OCI-LY7 (cell line): ENCODE measurements at regions not wholly inside any gene's neighbourhood (a gene's known extent, or its start where the extent isn't known, plus 50 kb on each side); places are given as distances from the start of the nearest gene placed in this dataset.

ENCODE experiments used
- BruUV-seq: library from RNA; stranded (reverse); fragments of 400-500 nt; replicated peaks from 2 replicates; lab custom pipeline; 2021; lab: Mats Ljungman, UMichigan
- CTCF ChIA-PET: fragments of 300-600 bp; sonication (Branson Sonifier 250); formaldehyde crosslinking; loops from one replicate; lab custom pipeline; 2022; ENCODE audit warnings: antibody characterized with exemption; ENCODE audit not compliant: unreplicated experiment; lab: Charles Lee
- POLR2A ChIA-PET: fragments of 300-600 bp; sonication (Branson Sonifier 250); formaldehyde crosslinking; loops from one replicate; lab custom pipeline; 2022; ENCODE audit warnings: antibody characterized with exemption; lab: Charles Lee
- DNase-seq: peaks from one replicate; pipeline ENCODE4 v3.0.0-alpha.2; 2015; ENCODE audit warnings: low spot score
- H2AFZ ChIP-seq: fragments of 200-600 bp; sonication (generic), shearing (Covaris generic); 2 replicates; pipeline ENCODE4 v1.6.1; 2014; ENCODE audit warnings: mild to moderate bottlenecking, antibody characterized with exemption, low read length, moderate library complexity
- H3K27ac ChIP-seq: fragments of 200-600 bp; sonication (generic); 2 replicates; pipeline ENCODE4 v1.5.1; 2014; ENCODE audit warnings: mixed run types, low read depth, mild to moderate bottlenecking, moderate library complexity, low read length, inconsistent platforms; ENCODE audit not compliant: poor library complexity, severe bottlenecking
- H3K36me3 ChIP-seq: fragments of 200-600 bp; sonication (generic); 2 replicates; pipeline ENCODE4 v1.6.1; 2014; ENCODE audit warnings: mild to moderate bottlenecking, antibody characterized with exemption, low read length, moderate library complexity, mixed read lengths; ENCODE audit not compliant: insufficient read depth
- H3K4me1 ChIP-seq: fragments of 200-600 bp; sonication (generic); 2 replicates; pipeline ENCODE4 v1.5.1; 2014; ENCODE audit warnings: mild to moderate bottlenecking, low read length; ENCODE audit not compliant: insufficient read depth, poor library complexity, severe bottlenecking
- H3K4me2 ChIP-seq: fragments of 200-600 bp; sonication (generic); 2 replicates; pipeline ENCODE4 v1.6.1; 2014; ENCODE audit warnings: mild to moderate bottlenecking, low read length
- H3K4me3 ChIP-seq: fragments of 200-600 bp; sonication (generic); 2 replicates; pipeline ENCODE4 v1.5.1; 2014; ENCODE audit warnings: mild to moderate bottlenecking, low read depth, low read length; ENCODE audit not compliant: poor library complexity, severe bottlenecking
- H3K79me2 ChIP-seq: fragments of 200-600 bp; sonication (generic); 2 replicates; pipeline ENCODE4 v1.6.1; 2016; ENCODE audit warnings: low read depth, mild to moderate bottlenecking, low read length, moderate library complexity, mixed read lengths; ENCODE audit not compliant: insufficient read depth
- H3K9me2 ChIP-seq: fragments of 200-600 bp; sonication (generic); 2 replicates; pipeline ENCODE4 v1.6.1; 2016; ENCODE audit warnings: mild to moderate bottlenecking, low read length, mixed read lengths; ENCODE audit not compliant: insufficient read depth
- H3K9me3 ChIP-seq: fragments of 200-600 bp; sonication (generic); 2 replicates; pipeline ENCODE4 v1.6.1; 2014; ENCODE audit warnings: mild to moderate bottlenecking, mixed run types, low read length, mixed read lengths
- H4K20me1 ChIP-seq: fragments of 200-600 bp; sonication (generic); 2 replicates; pipeline ENCODE4 v1.6.1; 2014; ENCODE audit warnings: mild to moderate bottlenecking, antibody characterized with exemption, low read length, moderate library complexity, mixed read lengths; ENCODE audit not compliant: insufficient read depth
- CTCF ChIP-seq: fragments of 200-600 bp; sonication (generic); conservative IDR thresholded peaks from 2 replicates; pipeline ENCODE4 v1.5.1; 2014; ENCODE audit warnings: mild to moderate bottlenecking, antibody characterized with exemption, low read length, moderate library complexity, mixed read lengths
- EZH2phosphoT487 ChIP-seq: fragments of 200-600 bp; sonication (generic); IDR thresholded peaks from 2 replicates; pipeline ENCODE4 v1.6.1; 2018; ENCODE audit warnings: low read depth, borderline replicate concordance, mild to moderate bottlenecking, mixed run types, antibody characterized with exemption, low read length, moderate library complexity, mixed read lengths
- intact Hi-C: fragments of 100-400 bp; cut with micrococcal nuclease; formaldehyde crosslinking; loops from one replicate; pipeline ENCODE4 v1.10.0; 2022; ENCODE audit not compliant: unreplicated experiment

GRCh38 chr13:53601113-53601512 is 572.5 kb downstream of the OLFM4 start:
- TF ChIP-seq CTCF (no peak), EZH2phosphoT487 (no peak)
- H3K36me3 ChIP-seq, result no peaks in the 10 kb centered on the region
- H3K4me1 ChIP-seq, result no peaks in the 10 kb centered on the region
- H2AFZ ChIP-seq, result no peak overlapping the region
- H3K9me2 ChIP-seq, result no peaks in the 10 kb centered on the region
- no TSS peak for BruUV-seq
- no peak overlapping the region for H3K4me3 ChIP-seq
- intact Hi-C loops, result no loop called here
- CTCF ChIA-PET, result no interaction called here
- POLR2A ChIA-PET, result no interaction called here
- no peak overlapping the region for H3K4me2 ChIP-seq
- no peaks in the 10 kb centered on the region for H3K9me3 ChIP-seq
- no peaks in the 10 kb centered on the region for H3K79me2 ChIP-seq
- H3K27ac ChIP-seq, result no peak overlapping the region
- H4K20me1 ChIP-seq, result no peaks in the 10 kb centered on the region
- no peak for DNase-seq

GRCh38 chr13:53605326-53605725 is 576.7 kb downstream of the OLFM4 start:
- TF ChIP-seq EZH2phosphoT487, result no peak
- TF ChIP-seq CTCF, result no peak
- no peaks in the 10 kb centered on the region for H4K20me1 ChIP-seq
- no peak for DNase-seq
- ChIA-PET POLR2A (no interaction called here), CTCF (no interaction called here)
- no peaks in the 10 kb centered on the region for H3K79me2 ChIP-seq
- intact Hi-C loops, result no loop called here
- no peaks in the 10 kb centered on the region for H3K36me3 ChIP-seq
- no peaks in the 10 kb centered on the region for H3K4me1 ChIP-seq
- no peaks in the 10 kb centered on the region for H3K9me2 ChIP-seq
- BruUV-seq, result no TSS peak
- H2AFZ ChIP-seq, result no peak overlapping the region
- no peak overlapping the region for H3K4me2 ChIP-seq
- no peaks in the 10 kb centered on the region for H3K9me3 ChIP-seq
- no peak overlapping the region for H3K4me3 ChIP-seq
- no peak overlapping the region for H3K27ac ChIP-seq

- DNase-seq, result no peak
- H3K9me3 ChIP-seq, result no peaks in the 10 kb centered on the region
- H3K4me2 ChIP-seq, result no peak overlapping the region
- no peaks in the 10 kb centered on the region for H3K79me2 ChIP-seq
- TF ChIP-seq EZH2phosphoT487 (no peak), CTCF (no peak)
- no peaks in the 10 kb centered on the region for H4K20me1 ChIP-seq
- H3K4me3 ChIP-seq, result no peak overlapping the region
- intact Hi-C loops, result no loop called here
- H3K4me1 ChIP-seq, result no peaks in the 10 kb centered on the region
- no peak overlapping the region for H3K27ac ChIP-seq
- BruUV-seq, result no TSS peak
- no peak overlapping the region for H2AFZ ChIP-seq
- no peaks in the 10 kb centered on the region for H3K9me2 ChIP-seq
- POLR2A ChIA-PET, result interaction anchor here (0.6 to 0.7 kb wide), 2 partner anchors 41 to 102 kb away, joined by 4 read pairs; no protein-coding TSS in a partner anchor
- CTCF ChIA-PET, result no interaction called here
- H3K36me3 ChIP-seq, result no peaks in the 10 kb centered on the region
Measured at GRCh38 chr13:53612200-53612599, 583.6 kb downstream of the OLFM4 start.
